Renal cortical epithelial cell (primary cell): ENCODE measurements at regions not wholly inside any gene's neighbourhood (a gene's known extent, or its start where the extent isn't known, plus 50 kb on each side); places are given as distances from the start of the nearest gene placed in this dataset.

Experiments
- DNase-seq: peaks from one replicate; pipeline ENCODE4 v3.0.0-alpha.2; 2011; ENCODE audit warnings: low read depth

GRCh38 chr13:103557878-103558277, 491.7 kb upstream of the SLC10A2 start:
- DNase-seq, result peak; percentile 61

- no peak for DNase-seq
Measured at GRCh38 chr13:103556681-103557080, 490.5 kb upstream of the SLC10A2 start.

- no peak for DNase-seq
Measured at GRCh38 chr13:103547914-103548313, 481.7 kb upstream of the SLC10A2 start.

GRCh38 chr13:103546271-103546670, 480.1 kb upstream of the SLC10A2 start:
- DNase-seq, result no peak

- no peak for DNase-seq
Measured at GRCh38 chr13:103542648-103543047, 476.4 kb upstream of the SLC10A2 start.

- DNase-seq, result no peak
Measured at GRCh38 chr13:103540382-103540765, 474.2 kb upstream of the SLC10A2 start.

GRCh38 chr13:103539721-103540381, 473.6 kb upstream of the SLC10A2 start:
- no peak for DNase-seq

GRCh38 chr13:103539265-103539664, 473.0 kb upstream of the SLC10A2 start:
- peak; percentile 31 for DNase-seq

GRCh38 chr13:103537616-103538015, 471.4 kb upstream of the SLC10A2 start:
- DNase-seq, result no peak

- DNase-seq, result peak; percentile 7
Measured at GRCh38 chr13:103531278-103531677, 465.1 kb upstream of the SLC10A2 start.

GRCh38 chr13:103528437-103528836, 462.2 kb upstream of the SLC10A2 start:
- no peak for DNase-seq

- no peak for DNase-seq
Measured at GRCh38 chr13:103525530-103525929, 459.3 kb upstream of the SLC10A2 start.

- DNase-seq, result no peak
Measured at GRCh38 chr13:103523858-103524257, 457.6 kb upstream of the SLC10A2 start.

- DNase-seq, result no peak
Measured at GRCh38 chr13:103521532-103521931, 455.3 kb upstream of the SLC10A2 start.

- DNase-seq, result no peak
Measured at GRCh38 chr13:103517768-103518102, 451.5 kb upstream of the SLC10A2 start.

- peak; percentile 97 for DNase-seq
Measured at GRCh38 chr13:103517066-103517767, 451.0 kb upstream of the SLC10A2 start.

- no peak for DNase-seq
Measured at GRCh38 chr13:103516015-103516795, 450.0 kb upstream of the SLC10A2 start.

GRCh38 chr13:103515410-103515809, 449.2 kb upstream of the SLC10A2 start:
- no peak for DNase-seq

GRCh38 chr13:103514619-103515018, 448.4 kb upstream of the SLC10A2 start:
- DNase-seq, result peak; percentile 46

GRCh38 chr13:103514188-103514587, 448.0 kb upstream of the SLC10A2 start:
- DNase-seq, result no peak

- no peak for DNase-seq
Measured at GRCh38 chr13:103510007-103510535, 443.9 kb upstream of the SLC10A2 start.

- no peak for DNase-seq
Measured at GRCh38 chr13:103497404-103497803, 431.2 kb upstream of the SLC10A2 start.

- DNase-seq, result no peak
Measured at GRCh38 chr13:103487841-103488240, 421.6 kb upstream of the SLC10A2 start.
